Uterus (tissue), 3 donors: ENCODE measurements at regions not wholly inside any gene's neighbourhood (a gene's known extent, or its start where the extent isn't known, plus 50 kb on each side); places are given as distances from the start of the nearest gene placed in this dataset.

Source experiments
- DNase-seq, 2 donors: peaks; one replicate each; pipeline ENCODE4 v3.0.0-alpha.2; 2019 to 2020
- H3K27ac ChIP-seq, 2 donors: fragments of 200-600 bp; sonication (generic); 1 replicate in 1 of 2; 2 replicates in 1 of 2; pipeline ENCODE4 v1.5.1; 2016 to 2018
- H3K27me3 ChIP-seq, 2 donors: fragments of 200-600 bp; sonication (generic); one replicate each; pipeline ENCODE4 v1.5.1; 2018 to 2019; ENCODE audit warnings: control low read depth in 1 of 2
- H3K36me3 ChIP-seq, 2 donors: fragments of 200-600 bp; sonication (generic); one replicate each; pipeline ENCODE4 v1.5.1; 2019; ENCODE audit warnings: control low read depth in 1 of 2
- H3K4me1 ChIP-seq, 2 donors: fragments of 200-600 bp; sonication (generic); one replicate each; pipeline ENCODE4 v1.5.1; 2018 to 2019; ENCODE audit warnings: control low read depth in 1 of 2
- H3K4me3 ChIP-seq, 2 donors: fragments of 200-600 bp; sonication (generic); 1 replicate in 1 of 2; 2 replicates in 1 of 2; pipeline ENCODE4 v1.5.1; 2018 to 2019; ENCODE audit warnings: mild to moderate bottlenecking in 1 of 2
- H3K9me3 ChIP-seq, 2 donors: fragments of 200-600 bp; sonication (generic); one replicate each; pipeline ENCODE4 v1.5.1; 2019; ENCODE audit warnings: control low read depth in 1 of 2
- CTCF ChIP-seq, 4 experiments: fragments of 200-600 bp in 2 of 4; fragments of 450-650 bp in 2 of 4; sonication (generic) in 2 of 4; IDR thresholded peaks; one replicate each; pipeline ENCODE4 v1.5.1; 2016 to 2019; ENCODE audit warnings: antibody characterized with exemption in 4 of 4, mild to moderate bottlenecking in 2 of 4, moderate library complexity in 1 of 4
- POLR2A ChIP-seq, 2 donors: fragments of 450-650 bp; IDR thresholded peaks; one replicate each; pipeline ENCODE4 v1.6.1; 2016; ENCODE audit warnings: antibody characterized with exemption in 2 of 2, mild to moderate bottlenecking in 1 of 2, moderate library complexity in 1 of 2
- intact Hi-C: fragments of 100-400 bp; cut with DNase I; formaldehyde crosslinking; loops from one replicate; pipeline ENCODE4 v1.15.1; 2023; ENCODE audit warnings: low total_unique reads
- donor health status: DM: yes; HTN: yes; CAD: no.

GRCh38 chr5:89372176-89372575 lies 489.2 kb upstream of the MEF2C start:
- no peaks in the 10 kb centered on the region for H3K27me3 ChIP-seq
- DNase-seq, result no peak
- intact Hi-C loops, result no loop called here
- TF ChIP-seq POLR2A (IDR thresholded peaks at IDR 0.05) (no peak), CTCF (IDR thresholded peaks at IDR 0.05) (no peak)
- H3K9me3 ChIP-seq, result no peaks in the 10 kb centered on the region
- no peak overlapping the region for H3K27ac ChIP-seq
- no peaks in the 10 kb centered on the region for H3K36me3 ChIP-seq
- no peaks in the 10 kb centered on the region for H3K4me1 ChIP-seq
- H3K4me3 ChIP-seq, result no peak overlapping the region

GRCh38 chr5:89371646-89372045 lies 488.7 kb upstream of the MEF2C start:
- Histone ChIP-seq H3K4me3 (no peak overlapping the region), H3K36me3 (no peaks in the 10 kb centered on the region), H3K4me1 (no peaks in the 10 kb centered on the region), H3K27me3 (no peaks in the 10 kb centered on the region), H3K9me3 (no peaks in the 10 kb centered on the region), H3K27ac (no peak overlapping the region)
- DNase-seq, result no peak
- intact Hi-C loops, result no loop called here
- TF ChIP-seq CTCF (IDR thresholded peaks at IDR 0.05) (no peak), POLR2A (IDR thresholded peaks at IDR 0.05) (no peak)

- H3K4me1 ChIP-seq, result no peaks in the 10 kb centered on the region
- intact Hi-C loops, result no loop called here
- DNase-seq, result no peak
- TF ChIP-seq CTCF (IDR thresholded peaks at IDR 0.05) (no peak), POLR2A (IDR thresholded peaks at IDR 0.05) (no peak)
- no peaks in the 10 kb centered on the region for H3K36me3 ChIP-seq
- no peak overlapping the region for H3K27ac ChIP-seq
- no peaks in the 10 kb centered on the region for H3K9me3 ChIP-seq
- H3K4me3 ChIP-seq, result no peak overlapping the region
- no peaks in the 10 kb centered on the region for H3K27me3 ChIP-seq
Measured at GRCh38 chr5:89359046-89359445, 476.1 kb upstream of the MEF2C start.

GRCh38 chr5:89353837-89354551 lies 471.0 kb upstream of the MEF2C start:
- H3K4me1 ChIP-seq, result no peaks in the 10 kb centered on the region
- no peak overlapping the region for H3K4me3 ChIP-seq
- intact Hi-C loops, result no loop called here
- H3K9me3 ChIP-seq, result no peaks in the 10 kb centered on the region
- DNase-seq, result no peak
- no peaks in the 10 kb centered on the region for H3K36me3 ChIP-seq
- TF ChIP-seq CTCF (IDR thresholded peaks at IDR 0.05) (no peak), POLR2A (IDR thresholded peaks at IDR 0.05) (no peak)
- no peaks in the 10 kb centered on the region for H3K27me3 ChIP-seq
- no peak overlapping the region for H3K27ac ChIP-seq

- H3K27me3 ChIP-seq, result no peaks in the 10 kb centered on the region
- H3K27ac ChIP-seq, result no peak overlapping the region
- no peaks in the 10 kb centered on the region for H3K36me3 ChIP-seq
- intact Hi-C loops, result no loop called here
- DNase-seq, result no peak
- H3K9me3 ChIP-seq, result no peaks in the 10 kb centered on the region
- no peaks in the 10 kb centered on the region for H3K4me1 ChIP-seq
- no peak overlapping the region for H3K4me3 ChIP-seq
- TF ChIP-seq CTCF (IDR thresholded peaks at IDR 0.05) (no peak), POLR2A (IDR thresholded peaks at IDR 0.05) (no peak)
Measured at GRCh38 chr5:89351975-89352374, 469.0 kb upstream of the MEF2C start.
